IMR-90 (cell line): ENCODE measurements at regions not wholly inside any gene's neighbourhood (a gene's known extent, or its start where the extent isn't known, plus 50 kb on each side); places are given as distances from the start of the nearest gene placed in this dataset.
A peak's percentile ranks its signal among the peaks of the same experiment; 100 is the strongest.

Source experiments
- ATAC-seq: fragments of 200-7000 bp; cut with Tn5 transposase; 2 replicates; pipeline ENCODE4 v1.9.1; 2020; ENCODE audit warnings: low read depth, mild to moderate bottlenecking, moderate library complexity
- BruUV-seq: library from RNA; stranded (reverse); fragments of 400-500 nt; replicated peaks from 2 replicates; lab custom pipeline; 2021; lab: Mats Ljungman, UMichigan
- CTCF ChIA-PET: fragments of 300-600 bp; formaldehyde crosslinking; extraction: SDS; loops from one replicate; lab custom pipeline; 2021; ENCODE audit warnings: antibody characterized with exemption; lab: Yijun Ruan, JAX
- POLR2A ChIA-PET: fragments of 300-600 bp; sonication (Branson Sonifier 250); formaldehyde crosslinking; loops from one replicate; lab custom pipeline; 2022; ENCODE audit warnings: antibody characterized with exemption; ENCODE audit not compliant: unreplicated experiment; lab: Charles Lee
- DNase-seq: peaks from one replicate; pipeline ENCODE4 v3.0.0; 2013
- H2AFZ ChIP-seq: replicated peaks from 2 replicates; pipeline ENCODE3; 2013; ENCODE audit warnings: low read length, mild to moderate bottlenecking; ENCODE audit not compliant: poor library complexity
- H2AK5ac ChIP-seq: 2 replicates; pipeline ENCODE4 v1.6.1; 2013; ENCODE audit warnings: low read depth, low read length, inconsistent platforms
- H2AK9ac ChIP-seq: replicated peaks from 2 replicates; pipeline ENCODE3; 2013; ENCODE audit warnings: mild to moderate bottlenecking, low read depth, low read length, moderate library complexity; ENCODE audit not compliant: poor library complexity
- H2BK120ac ChIP-seq: 2 replicates; pipeline ENCODE4 v1.6.1; 2013; ENCODE audit warnings: low read depth, low read length, inconsistent platforms
- H2BK15ac ChIP-seq: 3 replicates; pipeline ENCODE4 v1.6.1; 2013; ENCODE audit warnings: low read depth, low read length, inconsistent platforms
- H2BK20ac ChIP-seq: 2 replicates; pipeline ENCODE4 v1.6.1; 2013; ENCODE audit warnings: low read depth, mild to moderate bottlenecking, inconsistent platforms, low read length, moderate library complexity
- H2BK5ac ChIP-seq: 2 replicates; pipeline ENCODE4 v1.6.1; 2013; ENCODE audit warnings: mild to moderate bottlenecking, low read depth, low read length, inconsistent platforms; ENCODE audit not compliant: poor library complexity, severe bottlenecking
- H3K14ac ChIP-seq: replicated peaks from 2 replicates; pipeline ENCODE4 v1.6.1; 2013; ENCODE audit warnings: low read depth, low read length, inconsistent platforms
- H3K18ac ChIP-seq: 2 replicates; pipeline ENCODE4 v1.6.1; 2013; ENCODE audit warnings: low read depth, low read length, control low read depth
- H3K23ac ChIP-seq: 2 replicates; pipeline ENCODE4 v1.6.1; 2013; ENCODE audit warnings: low read depth, low read length, inconsistent platforms
- H3K27ac ChIP-seq: 2 replicates; pipeline ENCODE4 v1.5.1; 2013; ENCODE audit warnings: mild to moderate bottlenecking, control low read depth, low read length; ENCODE audit not compliant: insufficient read depth
- H3K27me3 ChIP-seq: 2 replicates; pipeline ENCODE4 v1.6.1; 2013; ENCODE audit warnings: low read length; ENCODE audit not compliant: control insufficient read depth, insufficient read depth
- H3K36me3 ChIP-seq: 2 replicates; pipeline ENCODE4 v1.6.1; 2013; ENCODE audit warnings: low read length, mixed read lengths; ENCODE audit not compliant: control insufficient read depth, insufficient read depth
- H3K4ac ChIP-seq: 2 replicates; pipeline ENCODE4 v1.6.1; 2013; ENCODE audit warnings: low read depth, low read length, inconsistent platforms
- H3K4me1 ChIP-seq: 2 replicates; pipeline ENCODE4 v1.6.1; 2013; ENCODE audit warnings: low read length, mixed read lengths; ENCODE audit not compliant: control insufficient read depth, insufficient read depth
- H3K4me2 ChIP-seq: 2 replicates; pipeline ENCODE4 v1.6.1; 2013; ENCODE audit warnings: low read depth, mild to moderate bottlenecking, control low read depth, low read length, moderate library complexity
- H3K4me3 ChIP-seq: 2 replicates; pipeline ENCODE4 v1.5.1; 2013; ENCODE audit warnings: low read depth, mild to moderate bottlenecking, control low read depth, low read length, moderate library complexity; ENCODE audit not compliant: insufficient read depth
- H3K56ac ChIP-seq: 2 replicates; pipeline ENCODE4 v1.6.1; 2013; ENCODE audit warnings: low read length, inconsistent platforms; ENCODE audit not compliant: insufficient read depth; ENCODE audit errors: extremely low read depth
- H3K79me1 ChIP-seq, 2 experiments: 2 replicates each; pipeline ENCODE4 v1.6.1; 2013; ENCODE audit warnings: low read length in 2 of 2, inconsistent platforms in 1 of 2, low read depth in 1 of 2
- H3K9ac ChIP-seq: 2 replicates; pipeline ENCODE4 v1.6.1; 2013; ENCODE audit warnings: low read depth, low read length, control low read depth
- H3K9me1 ChIP-seq: 2 replicates; pipeline ENCODE4 v1.6.1; 2013; ENCODE audit warnings: low read length, inconsistent platforms; ENCODE audit not compliant: insufficient read depth
- H3K9me3 ChIP-seq: 2 replicates; pipeline ENCODE4 v1.6.1; 2013; ENCODE audit warnings: low read length; ENCODE audit not compliant: control insufficient read depth, insufficient read depth
- H4K20me1 ChIP-seq: 2 replicates; pipeline ENCODE4 v1.6.1; 2013; ENCODE audit warnings: low read length, inconsistent platforms; ENCODE audit not compliant: insufficient read depth
- H4K5ac ChIP-seq: 2 replicates; pipeline ENCODE4 v1.6.1; 2013; ENCODE audit warnings: mild to moderate bottlenecking, low read depth, low read length, control low read depth
- H4K8ac ChIP-seq, 2 experiments: 2 replicates each; pipeline ENCODE4 v1.6.1; 2013; ENCODE audit warnings: low read depth in 2 of 2, low read length in 2 of 2, control low read depth in 1 of 2, inconsistent platforms in 1 of 2
- H4K91ac ChIP-seq: 2 replicates; pipeline ENCODE4 v1.6.1; 2013; ENCODE audit warnings: low read depth, low read length, inconsistent platforms; ENCODE audit not compliant: insufficient read depth
- CEBPB ChIP-seq: IDR thresholded peaks from 2 replicates; pipeline ENCODE4 v1.6.1; 2012; ENCODE audit warnings: low read depth, low read length, improper control_type of control experiment
- SMC3 ChIP-seq: fragments of 150-350 bp; IDR thresholded peaks from 2 replicates; pipeline ENCODE4 v1.6.1; 2016; ENCODE audit warnings: low read depth, mild to moderate bottlenecking, antibody characterized with exemption, low read length, moderate library complexity
- WGBS, 2 experiments: methylation state at CpG; one replicate each; pipeline versions ENCODE4 v1.1.5 to v1.1.7; 2013; ENCODE audit warnings: missing lambda C conversion rate in 2 of 2; ENCODE audit not compliant: insufficient read length in 1 of 2; ENCODE audit errors: extremely low coverage in 2 of 2; 5-methylcytosine and 5-hydroxymethylcytosine counted together
- dilution Hi-C: fragments of 300-500 bp; cut with HindIII; formaldehyde crosslinking; loops from one replicate; pipeline ENCODE4 v1.14.3; 2018; ENCODE audit warnings: low sequenced_read_pairs; ENCODE audit not compliant: unreplicated experiment
- in situ Hi-C: fragments of 300-500 bp; cut with MboI; formaldehyde crosslinking; loops from 3 replicates; pipeline ENCODE4 v1.14.3; 2019; ENCODE audit warnings: low sequenced_read_pairs, inconsistent platforms, mixed read lengths
- intact Hi-C: fragments of 100-400 bp; cut with micrococcal nuclease; formaldehyde crosslinking; loops from 2 replicates; pipeline ENCODE4 v1.10.0; 2022

GRCh38 chr2:220188031-220188430, 560.6 kb downstream of the SLC4A3 start:
- Histone ChIP-seq H4K91ac (no peak overlapping the region), H3K27ac (no peak overlapping the region)

More at GRCh38 chr2:220188031-220188430, 560.6 kb downstream of the SLC4A3 start:
- Histone ChIP-seq H2AK9ac (no peak overlapping the region), H2AK5ac (no peak overlapping the region), H2BK15ac (no peak overlapping the region), H4K8ac (no peak overlapping the region), H3K14ac (no peak overlapping the region), H3K4me3 (no peak overlapping the region), H3K79me1 (no peaks in the 10 kb centered on the region), H3K23ac (no peak overlapping the region), H3K4ac (no peak overlapping the region), H2BK5ac (no peak overlapping the region), H4K20me1 (no peaks in the 10 kb centered on the region), H3K9me3 (peaks cover 6% of the 10 kb centered on the region; the same call in 1 of the 2 replicates), H2BK120ac (no peak overlapping the region), H3K4me2 (no peak overlapping the region), H4K5ac (no peak overlapping the region), H3K18ac (no peak overlapping the region), H3K9ac (no peak overlapping the region), H2AFZ (no peak overlapping the region), H3K56ac (no peak overlapping the region), H3K4me1 (no peaks in the 10 kb centered on the region), H3K36me3 (no peaks in the 10 kb centered on the region), H2BK20ac (no peak overlapping the region), H3K9me1 (no peaks in the 10 kb centered on the region), H3K27me3 (no peaks in the 10 kb centered on the region)
- intact Hi-C loops (no loop called here), in situ Hi-C loops (no loop called here), dilution Hi-C loops (no loop called here)
- 80% methylated on average over 1 of the region's 2 CpGs; no CpG with 5 or more reads in 1 of the 2 experiments for WGBS, 2 experiments
- TF ChIP-seq CEBPB (peak; percentile 1; the same call in 1 of the 2 replicates), SMC3 (no peak)
- POLR2A ChIA-PET: no interaction called here
- DNase-seq (peak; percentile 43), ATAC-seq (no peak)
- CTCF ChIA-PET: no interaction called here
- no TSS peak for BruUV-seq
